ENCODE measurements at regions not wholly inside any gene's neighbourhood (a gene's known extent, or its start where the extent isn't known, plus 50 kb on each side); places are given as distances from the start of the nearest gene placed in this dataset.
A peak's percentile ranks its signal among the peaks of the same experiment; 100 is the strongest.

DNA sequence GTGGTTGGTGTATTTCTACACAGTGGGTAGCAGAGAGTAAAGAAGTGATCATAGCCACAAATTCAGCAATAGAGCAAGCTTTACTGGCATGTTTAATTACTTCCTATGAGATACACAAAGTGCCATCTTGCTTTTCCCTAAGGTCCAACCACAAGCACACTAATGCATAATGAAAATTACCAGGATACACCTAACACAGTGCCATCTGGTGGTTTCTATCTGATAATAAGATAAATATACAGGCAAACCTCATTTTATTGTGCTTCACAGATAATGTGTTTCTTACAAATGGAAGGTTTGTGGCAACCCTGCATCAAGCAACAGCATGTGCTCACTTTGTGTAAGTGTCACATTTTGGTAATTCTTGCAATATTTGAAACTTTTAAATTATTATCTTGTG lies 223.0 kb downstream of the NSUN3 start:
- TF ChIP-seq, protein P1, sequence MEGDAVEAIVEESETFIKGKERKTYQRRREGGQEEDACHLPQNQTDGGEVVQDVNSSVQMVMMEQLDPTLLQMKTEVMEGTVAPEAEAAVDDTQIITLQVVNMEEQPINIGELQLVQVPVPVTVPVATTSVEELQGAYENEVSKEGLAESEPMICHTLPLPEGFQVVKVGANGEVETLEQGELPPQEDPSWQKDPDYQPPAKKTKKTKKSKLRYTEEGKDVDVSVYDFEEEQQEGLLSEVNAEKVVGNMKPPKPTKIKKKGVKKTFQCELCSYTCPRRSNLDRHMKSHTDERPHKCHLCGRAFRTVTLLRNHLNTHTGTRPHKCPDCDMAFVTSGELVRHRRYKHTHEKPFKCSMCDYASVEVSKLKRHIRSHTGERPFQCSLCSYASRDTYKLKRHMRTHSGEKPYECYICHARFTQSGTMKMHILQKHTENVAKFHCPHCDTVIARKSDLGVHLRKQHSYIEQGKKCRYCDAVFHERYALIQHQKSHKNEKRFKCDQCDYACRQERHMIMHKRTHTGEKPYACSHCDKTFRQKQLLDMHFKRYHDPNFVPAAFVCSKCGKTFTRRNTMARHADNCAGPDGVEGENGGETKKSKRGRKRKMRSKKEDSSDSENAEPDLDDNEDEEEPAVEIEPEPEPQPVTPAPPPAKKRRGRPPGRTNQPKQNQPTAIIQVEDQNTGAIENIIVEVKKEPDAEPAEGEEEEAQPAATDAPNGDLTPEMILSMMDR (conservative IDR thresholded peaks at IDR 0.05; ENCODE audit: low read depth, low read length): peak; percentile 67
- no peak for TF ChIP-seq EZH2 (IDR thresholded peaks at IDR 0.05; ENCODE audit: low read length, unreplicated experiment)
- TF ChIP-seq EZH2phosphoT487 (IDR thresholded peaks at IDR 0.05; ENCODE audit: borderline replicate concordance, low read length): no peak

All from PC-3 (cell line).